WTC11 (cell line): ENCODE measurements at regions not wholly inside any gene's neighbourhood (a gene's known extent, or its start where the extent isn't known, plus 50 kb on each side); places are given as distances from the start of the nearest gene placed in this dataset.

ENCODE experiments used
- ATAC-seq: fragments of 200-7000 bp; cut with Tn5 transposase; 2 replicates; pipeline ENCODE4 v1.10.0; 2021; ENCODE audit warnings: mild to moderate bottlenecking, moderate library complexity
- CTCF ChIA-PET: fragments of 300-600 bp; sonication (Branson Sonifier 250); formaldehyde crosslinking; loops from one replicate; lab custom pipeline; 2021; ENCODE audit warnings: antibody characterized with exemption; lab: Charles Lee
- POLR2A ChIA-PET: fragments of 350-600 bp; sonication (Branson Sonifier 250); formaldehyde crosslinking; loops from one replicate; lab custom pipeline; 2021; ENCODE audit warnings: antibody characterized with exemption; lab: Charles Lee
- DNase-seq: peaks from one replicate; pipeline ENCODE4 v3.0.0; 2021; ENCODE audit warnings: low spot score
- H3K27ac Mint-ChIP-seq: 2 replicates; pipeline ENCODE4 v1.8.0; 2021; ENCODE audit warnings: mixed read lengths
- H3K27me3 Mint-ChIP-seq: 2 replicates; pipeline ENCODE4 v1.8.0; 2021; ENCODE audit warnings: low read depth, mild to moderate bottlenecking, moderate library complexity, mixed read lengths
- H3K36me3 Mint-ChIP-seq: 2 replicates; pipeline ENCODE4 v1.8.0; 2021; ENCODE audit warnings: mixed read lengths
- H3K4me1 Mint-ChIP-seq: 2 replicates; pipeline ENCODE4 v1.8.0; 2022; ENCODE audit warnings: mixed read lengths
- H3K4me3 Mint-ChIP-seq: 2 replicates; pipeline ENCODE4 v1.8.0; 2021; ENCODE audit warnings: mild to moderate bottlenecking, moderate library complexity, mixed read lengths
- H3K9me3 Mint-ChIP-seq: 2 replicates; pipeline ENCODE4 v1.8.0; 2021; ENCODE audit warnings: mixed read lengths
- CBFB ChIP-seq: sonication (generic); formaldehyde crosslinking; IDR thresholded peaks from 2 replicates; pipeline ENCODE4 v1.8.1; 2022; ENCODE audit warnings: mild to moderate bottlenecking, low read depth, missing genetic modification reagents
- E2F1 ChIP-seq: sonication (generic); formaldehyde crosslinking; IDR thresholded peaks from 2 replicates; pipeline ENCODE4 v1.8.0; 2022; ENCODE audit warnings: mild to moderate bottlenecking, missing genetic modification reagents
- ELF4 ChIP-seq: sonication (generic); formaldehyde crosslinking; IDR thresholded peaks from 2 replicates; pipeline ENCODE4 v1.8.1; 2022; ENCODE audit warnings: low read depth, mild to moderate bottlenecking, moderate library complexity, missing genetic modification reagents
- FOXJ3 ChIP-seq: sonication (generic); formaldehyde crosslinking; IDR thresholded peaks from 2 replicates; pipeline ENCODE4 v1.9.0; 2021; ENCODE audit warnings: missing genetic modification reagents, mild to moderate bottlenecking, borderline replicate concordance
- FOXP1 ChIP-seq: sonication (generic); formaldehyde crosslinking; IDR thresholded peaks from 2 replicates; pipeline ENCODE4 v1.8.0; 2022; ENCODE audit warnings: missing genetic modification reagents, mild to moderate bottlenecking, moderate library complexity, borderline replicate concordance
- HMGXB4 ChIP-seq: sonication (generic); formaldehyde crosslinking; IDR thresholded peaks from 2 replicates; pipeline ENCODE4 v1.8.1; 2023; ENCODE audit warnings: mild to moderate bottlenecking, moderate library complexity, missing genetic modification reagents
- IRF1 ChIP-seq: sonication (generic); formaldehyde crosslinking; IDR thresholded peaks from 2 replicates; pipeline ENCODE4 v1.8.0; 2023; ENCODE audit warnings: missing genetic modification reagents
- JUN ChIP-seq: sonication (generic); formaldehyde crosslinking; IDR thresholded peaks from 2 replicates; pipeline ENCODE4 v1.8.0; 2023; ENCODE audit warnings: mild to moderate bottlenecking, missing genetic modification reagents
- MLX ChIP-seq: sonication (generic); formaldehyde crosslinking; IDR thresholded peaks from 2 replicates; pipeline ENCODE4 v1.8.1; 2023; ENCODE audit warnings: mild to moderate bottlenecking, missing genetic modification reagents, moderate library complexity
- NFATC4 ChIP-seq: fragments of 250-450 bp; sonication (Bioruptor Pico); IDR thresholded peaks from 2 replicates; pipeline ENCODE4 v1.9.0; 2021; ENCODE audit warnings: mild to moderate bottlenecking
- NFYB ChIP-seq: sonication (generic); formaldehyde crosslinking; conservative IDR thresholded peaks from 2 replicates; pipeline ENCODE4 v1.8.0; 2022; ENCODE audit warnings: low read depth, missing genetic modification reagents
- NR3C1 ChIP-seq: sonication (generic); formaldehyde crosslinking; conservative IDR thresholded peaks from 2 replicates; pipeline ENCODE4 v1.8.1; 2023; ENCODE audit warnings: low read depth, mild to moderate bottlenecking, missing genetic modification reagents
- SMAD3 ChIP-seq: sonication (generic); formaldehyde crosslinking; IDR thresholded peaks from 2 replicates; pipeline ENCODE4 v1.8.0; 2022; ENCODE audit warnings: missing genetic modification reagents, mild to moderate bottlenecking, borderline replicate concordance
- ZNF121 ChIP-seq: sonication (generic); formaldehyde crosslinking; IDR thresholded peaks from 2 replicates; pipeline ENCODE4 v1.8.0; 2023; ENCODE audit warnings: missing genetic modification reagents
- ZNF219 ChIP-seq: sonication (generic); formaldehyde crosslinking; IDR thresholded peaks from 2 replicates; pipeline ENCODE4 v1.8.0; 2023; ENCODE audit warnings: missing genetic modification reagents, mild to moderate bottlenecking, borderline replicate concordance
- ZNF232 ChIP-seq: sonication (generic); formaldehyde crosslinking; IDR thresholded peaks from 2 replicates; pipeline ENCODE4 v1.8.0; 2022; ENCODE audit warnings: mild to moderate bottlenecking, missing genetic modification reagents
- ZNF317 ChIP-seq: sonication (generic); formaldehyde crosslinking; IDR thresholded peaks from 2 replicates; pipeline ENCODE4 v1.8.1; 2023; ENCODE audit warnings: low read depth, mild to moderate bottlenecking, moderate library complexity, missing genetic modification reagents, borderline replicate concordance
- ZNF423 ChIP-seq: fragments of 250-450 bp; sonication (Bioruptor Pico); IDR thresholded peaks from 2 replicates; pipeline ENCODE4 v2.1.2; 2022; ENCODE audit warnings: mild to moderate bottlenecking, moderate library complexity
- TF ChIP-seq, protein P1 (sequence below): sonication (generic); formaldehyde crosslinking; IDR thresholded peaks from 2 replicates; pipeline ENCODE4 v1.8.1; 2022; ENCODE audit warnings: mild to moderate bottlenecking, moderate library complexity, missing genetic modification reagents
- TF ChIP-seq, protein P2 (sequence below): sonication (generic); formaldehyde crosslinking; conservative IDR thresholded peaks from 2 replicates; pipeline ENCODE4 v1.8.1; 2023; ENCODE audit warnings: mild to moderate bottlenecking, low read depth, missing genetic modification reagents, moderate library complexity
- TF ChIP-seq, protein P3 (sequence below): sonication (generic); formaldehyde crosslinking; IDR thresholded peaks from 2 replicates; pipeline ENCODE4 v1.8.1; 2023; ENCODE audit warnings: mild to moderate bottlenecking, missing genetic modification reagents, moderate library complexity
- TF ChIP-seq, protein P4 (sequence below): sonication (generic); formaldehyde crosslinking; IDR thresholded peaks from 2 replicates; pipeline ENCODE4 v1.8.1; 2022; ENCODE audit warnings: low read depth, mild to moderate bottlenecking, moderate library complexity, missing genetic modification reagents, borderline replicate concordance

DNA sequence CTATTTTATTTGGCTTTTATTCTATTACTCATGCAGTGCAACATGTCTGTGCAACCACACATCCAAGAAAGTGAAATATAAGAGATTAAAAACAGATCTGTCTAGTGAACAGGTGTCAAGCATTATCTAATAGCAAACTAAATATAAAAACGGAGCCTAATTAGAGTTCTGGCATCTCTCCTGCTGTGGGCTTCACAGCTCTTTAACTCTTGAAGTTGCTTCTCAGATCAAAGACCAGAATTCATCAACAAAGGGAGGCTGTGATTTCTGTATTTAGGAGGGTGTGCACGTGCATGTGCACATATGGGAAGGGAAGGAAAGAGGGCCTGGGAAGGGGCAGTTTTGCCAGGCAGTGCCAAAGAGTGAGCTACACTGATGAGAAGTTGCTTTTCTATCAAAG lies 81.0 kb downstream of the MIS18A start (continued):
- TF ChIP-seq E2F1 (no peak), SMAD3 (no peak), FOXJ3 (no peak)
- TF ChIP-seq, protein P1, sequence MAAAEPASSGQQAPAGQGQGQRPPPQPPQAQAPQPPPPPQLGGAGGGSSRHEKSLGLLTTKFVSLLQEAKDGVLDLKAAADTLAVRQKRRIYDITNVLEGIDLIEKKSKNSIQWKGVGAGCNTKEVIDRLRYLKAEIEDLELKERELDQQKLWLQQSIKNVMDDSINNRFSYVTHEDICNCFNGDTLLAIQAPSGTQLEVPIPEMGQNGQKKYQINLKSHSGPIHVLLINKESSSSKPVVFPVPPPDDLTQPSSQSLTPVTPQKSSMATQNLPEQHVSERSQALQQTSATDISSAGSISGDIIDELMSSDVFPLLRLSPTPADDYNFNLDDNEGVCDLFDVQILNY (CRISPR knock-in tag), result no peak

DNA sequence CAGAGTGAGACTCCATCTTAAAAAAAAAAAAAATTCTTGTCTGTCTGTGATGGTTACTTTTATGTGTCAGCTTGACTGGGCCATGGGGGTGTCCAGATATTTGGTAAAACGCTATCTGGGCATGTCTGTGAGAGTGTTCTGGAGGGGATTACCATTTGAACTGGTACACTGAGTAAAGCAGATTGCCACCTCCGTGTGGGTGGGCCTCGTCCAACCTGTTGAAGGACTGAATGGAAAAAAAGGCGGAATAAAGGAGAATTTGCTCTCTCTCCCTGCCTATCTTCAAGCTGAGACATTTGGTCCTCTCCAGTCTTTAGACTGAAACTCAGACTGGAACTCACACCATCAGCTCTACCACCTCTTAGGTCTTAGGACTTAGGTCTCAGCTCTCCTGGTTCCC lies 82.8 kb downstream of the MIS18A start:
- DNase-seq, result no peak
- no peaks in the 10 kb centered on the region for H3K9me3 Mint-ChIP-seq
- TF ChIP-seq FOXP1 (no peak), NFYB (CRISPR knock-in tag) (no peak), CBFB (CRISPR knock-in tag) (no peak), ZNF423 (CRISPR knock-in tag) (no peak), ZNF317 (CRISPR knock-in tag) (no peak), HMGXB4 (CRISPR knock-in tag) (no peak), ZNF219 (CRISPR knock-in tag) (no peak), ZNF121 (CRISPR knock-in tag) (no peak)
- TF ChIP-seq, protein P2, sequence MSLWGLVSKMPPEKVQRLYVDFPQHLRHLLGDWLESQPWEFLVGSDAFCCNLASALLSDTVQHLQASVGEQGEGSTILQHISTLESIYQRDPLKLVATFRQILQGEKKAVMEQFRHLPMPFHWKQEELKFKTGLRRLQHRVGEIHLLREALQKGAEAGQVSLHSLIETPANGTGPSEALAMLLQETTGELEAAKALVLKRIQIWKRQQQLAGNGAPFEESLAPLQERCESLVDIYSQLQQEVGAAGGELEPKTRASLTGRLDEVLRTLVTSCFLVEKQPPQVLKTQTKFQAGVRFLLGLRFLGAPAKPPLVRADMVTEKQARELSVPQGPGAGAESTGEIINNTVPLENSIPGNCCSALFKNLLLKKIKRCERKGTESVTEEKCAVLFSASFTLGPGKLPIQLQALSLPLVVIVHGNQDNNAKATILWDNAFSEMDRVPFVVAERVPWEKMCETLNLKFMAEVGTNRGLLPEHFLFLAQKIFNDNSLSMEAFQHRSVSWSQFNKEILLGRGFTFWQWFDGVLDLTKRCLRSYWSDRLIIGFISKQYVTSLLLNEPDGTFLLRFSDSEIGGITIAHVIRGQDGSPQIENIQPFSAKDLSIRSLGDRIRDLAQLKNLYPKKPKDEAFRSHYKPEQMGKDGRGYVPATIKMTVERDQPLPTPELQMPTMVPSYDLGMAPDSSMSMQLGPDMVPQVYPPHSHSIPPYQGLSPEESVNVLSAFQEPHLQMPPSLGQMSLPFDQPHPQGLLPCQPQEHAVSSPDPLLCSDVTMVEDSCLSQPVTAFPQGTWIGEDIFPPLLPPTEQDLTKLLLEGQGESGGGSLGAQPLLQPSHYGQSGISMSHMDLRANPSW (CRISPR knock-in tag), result no peak
- H3K4me3 Mint-ChIP-seq, result no peak overlapping the region
- peaks cover 3% of the 10 kb centered on the region; the same call in 1 of the 2 replicates for H3K4me1 Mint-ChIP-seq
- ChIA-PET POLR2A (no interaction called here), CTCF (no interaction called here)
- H3K36me3 Mint-ChIP-seq, result no peaks in the 10 kb centered on the region
- no peak overlapping the region for H3K27ac Mint-ChIP-seq
- no peaks in the 10 kb centered on the region for H3K27me3 Mint-ChIP-seq
- ATAC-seq, result no peak

DNA sequence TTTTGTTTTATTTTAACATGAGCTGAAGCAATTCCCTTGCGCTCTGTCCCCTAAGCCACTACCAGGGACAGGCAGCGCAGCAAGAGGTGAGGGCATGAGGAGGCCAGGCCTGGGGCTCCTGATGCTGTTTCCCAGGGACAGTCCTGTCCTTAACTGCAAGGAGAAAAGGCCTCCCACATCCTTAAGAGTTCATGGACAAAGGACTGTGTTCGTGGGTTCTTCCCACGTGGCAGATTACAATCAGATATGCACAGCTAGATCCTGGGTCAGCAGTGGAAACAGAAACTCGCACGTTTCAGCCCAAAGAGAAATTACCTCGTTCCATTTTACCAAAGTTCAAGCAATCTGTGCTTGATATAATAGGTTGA lies 85.8 kb downstream of the MIS18A start:
- POLR2A ChIA-PET, result no interaction called here
- H3K36me3 Mint-ChIP-seq, result no peaks in the 10 kb centered on the region
- no peaks in the 10 kb centered on the region for H3K4me1 Mint-ChIP-seq
- CTCF ChIA-PET, result no interaction called here
- no peaks in the 10 kb centered on the region; the same call in 1 of the 2 replicates for H3K27me3 Mint-ChIP-seq
- H3K27ac Mint-ChIP-seq, result no peak overlapping the region
- no peak for DNase-seq
- H3K9me3 Mint-ChIP-seq, result no peaks in the 10 kb centered on the region
- no peak for ATAC-seq
- H3K4me3 Mint-ChIP-seq, result no peak overlapping the region
- TF ChIP-seq, protein P3, sequence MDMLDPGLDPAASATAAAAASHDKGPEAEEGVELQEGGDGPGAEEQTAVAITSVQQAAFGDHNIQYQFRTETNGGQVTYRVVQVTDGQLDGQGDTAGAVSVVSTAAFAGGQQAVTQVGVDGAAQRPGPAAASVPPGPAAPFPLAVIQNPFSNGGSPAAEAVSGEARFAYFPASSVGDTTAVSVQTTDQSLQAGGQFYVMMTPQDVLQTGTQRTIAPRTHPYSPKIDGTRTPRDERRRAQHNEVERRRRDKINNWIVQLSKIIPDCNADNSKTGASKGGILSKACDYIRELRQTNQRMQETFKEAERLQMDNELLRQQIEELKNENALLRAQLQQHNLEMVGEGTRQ (CRISPR knock-in tag), result no peak
- TF ChIP-seq MLX (no peak), IRF1 (CRISPR knock-in tag) (no peak), NR3C1 (no peak), NFATC4 (CRISPR knock-in tag) (no peak), ZNF232 (CRISPR knock-in tag) (no peak), ELF4 (CRISPR knock-in tag) (no peak), JUN (no peak), HMGXB4 (CRISPR knock-in tag) (no peak)
- TF ChIP-seq, protein P4, sequence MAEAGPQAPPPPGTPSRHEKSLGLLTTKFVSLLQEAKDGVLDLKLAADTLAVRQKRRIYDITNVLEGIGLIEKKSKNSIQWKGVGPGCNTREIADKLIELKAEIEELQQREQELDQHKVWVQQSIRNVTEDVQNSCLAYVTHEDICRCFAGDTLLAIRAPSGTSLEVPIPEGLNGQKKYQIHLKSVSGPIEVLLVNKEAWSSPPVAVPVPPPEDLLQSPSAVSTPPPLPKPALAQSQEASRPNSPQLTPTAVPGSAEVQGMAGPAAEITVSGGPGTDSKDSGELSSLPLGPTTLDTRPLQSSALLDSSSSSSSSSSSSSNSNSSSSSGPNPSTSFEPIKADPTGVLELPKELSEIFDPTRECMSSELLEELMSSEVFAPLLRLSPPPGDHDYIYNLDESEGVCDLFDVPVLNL (CRISPR knock-in tag), result no peak
- TF ChIP-seq, all 79 proteins: peak for 0
